MM.1S (cell line): ENCODE measurements at regions not wholly inside any gene's neighbourhood (a gene's known extent, or its start where the extent isn't known, plus 50 kb on each side); places are given as distances from the start of the nearest gene placed in this dataset.
"Not testable (repeated sequence)": the region's sequence is repeated elsewhere in the genome, so short reads cannot be mapped to it uniquely, and the experiment has no call there.

Experiments used
- CTCF ChIP-seq: fragments of 300-600 bp; sonication (generic); IDR thresholded peaks from 2 replicates; pipeline ENCODE4 v1.5.1; 2016; ENCODE audit warnings: antibody characterized with exemption, low read length, mixed read lengths
- EZH2 ChIP-seq: fragments of 300-600 bp; sonication (generic); optimal IDR thresholded peaks from 2 replicates; pipeline ENCODE3; 2017; ENCODE audit warnings: low read depth, mild to moderate bottlenecking, antibody characterized with exemption, low read length, mixed read lengths
- EZH2phosphoT487 ChIP-seq: fragments of 300-600 bp; sonication (generic); IDR thresholded peaks from 2 replicates; pipeline ENCODE4 v1.6.1; 2018; ENCODE audit warnings: antibody characterized with exemption, low read length

- not testable (repeated sequence) for TF ChIP-seq CTCF, EZH2phosphoT487, EZH2
Measured at GRCh38 chr13:27363637-27364036, 60.8 kb upstream of the GTF3A start.
